Heart left ventricle (tissue), 16 donors: ENCODE measurements at regions not wholly inside any gene's neighbourhood (a gene's known extent, or its start where the extent isn't known, plus 50 kb on each side); places are given as distances from the start of the nearest gene placed in this dataset.

ENCODE experiments used
- ATAC-seq, 4 donors: fragments of 200-7000 bp; cut with Tn5 transposase; one replicate each; pipeline ENCODE4 v1.9.1; 2020 to 2022; ENCODE audit warnings: moderate library complexity in 4 of 4, mild to moderate bottlenecking in 3 of 4, moderate number of reproducible peaks in 1 of 4
- DNase-seq, 5 donors: peaks; one replicate each; pipeline ENCODE4 v3.0.0-alpha.2; 2020
- H3K27ac ChIP-seq, 12 donors: fragments of 200-600 bp; sonication (generic) in 4 of 12; one replicate each; pipeline versions ENCODE4 v1.5.0 to v1.8.0; 2016 to 2022; ENCODE audit warnings: mild to moderate bottlenecking in 2 of 12
- H3K27me3 ChIP-seq, 9 donors: fragments of 200-600 bp; sonication (generic) in 2 of 9; one replicate each; pipeline versions ENCODE4 v1.5.1 to v1.8.0; 2016 to 2022; ENCODE audit warnings: mild to moderate bottlenecking in 3 of 9
- H3K36me3 ChIP-seq, 9 donors: fragments of 200-600 bp; sonication (generic) in 2 of 9; one replicate each; pipeline versions ENCODE4 v1.5.0 to v1.8.0; 2018 to 2022; ENCODE audit warnings: mild to moderate bottlenecking in 2 of 9
- H3K4me1 ChIP-seq, 12 donors: fragments of 200-600 bp; sonication (generic) in 4 of 12; one replicate each; pipeline versions ENCODE4 v1.5.0 to v1.8.0; 2016 to 2022; ENCODE audit warnings: mild to moderate bottlenecking in 3 of 12
- H3K4me3 ChIP-seq, 12 donors: fragments of 200-600 bp; sonication (generic) in 4 of 12; one replicate each; pipeline versions ENCODE4 v1.5.0 to v1.8.0; 2017 to 2022; ENCODE audit warnings: mild to moderate bottlenecking in 9 of 12, moderate library complexity in 4 of 12
- H3K9me3 ChIP-seq, 12 donors: fragments of 200-600 bp; sonication (generic) in 4 of 12; one replicate each; pipeline versions ENCODE4 v1.5.0 to v1.8.0; 2016 to 2022; ENCODE audit warnings: mild to moderate bottlenecking in 1 of 12
- POLR2A ChIP-seq, 2 donors: fragments of 450-650 bp; IDR thresholded peaks; one replicate each; pipeline ENCODE4 v1.6.1; 2017; ENCODE audit warnings: antibody characterized with exemption in 2 of 2, mild to moderate bottlenecking in 2 of 2, moderate library complexity in 2 of 2
- WGBS, 4 donors: extraction: QIAGEN DNeasy Blood & Tissue Kit in 2 of 4; methylation state at CpG; one replicate each; pipeline versions ENCODE4 v1.1.5 to v1.1.7; 2013 to 2018; 5-methylcytosine and 5-hydroxymethylcytosine counted together
- intact Hi-C, 10 donors: fragments of 100-400 bp; cut with DNase I; formaldehyde crosslinking; loops; one replicate each; pipeline versions ENCODE4 v1.11.1 to v1.14.2; 2022
- TF ChIP-seq, protein P1 (sequence below), 12 donors: fragments of 200-600 bp; sonication (generic) in 4 of 12; IDR thresholded peaks; one replicate each; pipeline versions ENCODE4 v1.5.0 to v1.8.0; 2018 to 2022; ENCODE audit warnings: antibody characterized with exemption in 12 of 12, mild to moderate bottlenecking in 5 of 12
- donor health status: ischemic (EF 13 %, LVEDD 7.1; RV severe dilation, severe dysfunction).
- donor health status: healthy with polysubstance abuse.
- donor health status: DM: no; HTN: yes; CAD: no.
- donor health status: DM: no; HTN: no; CAD: no.
- donor health status: ischemic (EF 25% LVEDD 6.9; RV normal size, moderate dysfunction).
- donor health status: ischemic (EF 25% LVEDD 5.7; RV mildly dilated, moderate dysfunction).
- donor health status: healthy.
- donor health status: DM: yes; HTN: yes; CAD: no.
- donor health status: ischemic (EF 35%, LVEDD 5.7; RV mildly dilated, moderate dysfunction).
- donor health status: nonischemic (EF 11% LVEDD 7.7; RV severe dilation, severe dysfunction).
- donor health status: DM: yes; HTN: yes; CAD: no.
- donor health status: PGD.
- donor health status: ischemic (EF 29% LVEDD 5.4; RV normal size, mild dysfunction).
- donor health status: nonischemic (EF 23%, LVEDD 6.1; RV moderate dilation, normal function).

DNA sequence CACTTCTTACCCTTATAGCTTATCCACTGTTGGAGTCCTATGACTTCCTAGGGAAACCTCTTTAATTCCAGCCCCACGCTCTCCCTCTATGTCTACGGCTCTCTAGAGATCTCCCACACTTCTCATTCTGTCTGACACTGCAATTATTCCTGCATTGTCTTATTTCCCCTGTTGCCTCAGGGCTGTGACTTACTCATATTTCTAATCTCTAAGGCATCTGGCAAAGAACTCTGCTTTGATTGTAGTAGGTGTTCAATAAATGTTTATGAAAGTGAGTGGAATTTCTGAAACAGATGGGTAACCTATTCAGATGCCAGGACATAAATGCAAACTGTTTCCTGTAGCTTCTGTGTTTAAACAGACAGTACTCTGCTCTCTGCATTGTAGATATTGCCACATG lies 102.4 kb upstream of the SERTM1 start:
- Histone ChIP-seq H3K27ac (no peak overlapping the region), H3K36me3 (no peaks in the 10 kb centered on the region), H3K4me3 (no peak overlapping the region), H3K9me3 (peaks cover 0 to 10% (median 0%) of the 10 kb centered on the region in 12 donors), H3K4me1 (no peaks in the 10 kb centered on the region), H3K27me3 (no peaks in the 10 kb centered on the region)
- TF ChIP-seq POLR2A (IDR thresholded peaks at IDR 0.05) = no peak
- TF ChIP-seq, protein P1, sequence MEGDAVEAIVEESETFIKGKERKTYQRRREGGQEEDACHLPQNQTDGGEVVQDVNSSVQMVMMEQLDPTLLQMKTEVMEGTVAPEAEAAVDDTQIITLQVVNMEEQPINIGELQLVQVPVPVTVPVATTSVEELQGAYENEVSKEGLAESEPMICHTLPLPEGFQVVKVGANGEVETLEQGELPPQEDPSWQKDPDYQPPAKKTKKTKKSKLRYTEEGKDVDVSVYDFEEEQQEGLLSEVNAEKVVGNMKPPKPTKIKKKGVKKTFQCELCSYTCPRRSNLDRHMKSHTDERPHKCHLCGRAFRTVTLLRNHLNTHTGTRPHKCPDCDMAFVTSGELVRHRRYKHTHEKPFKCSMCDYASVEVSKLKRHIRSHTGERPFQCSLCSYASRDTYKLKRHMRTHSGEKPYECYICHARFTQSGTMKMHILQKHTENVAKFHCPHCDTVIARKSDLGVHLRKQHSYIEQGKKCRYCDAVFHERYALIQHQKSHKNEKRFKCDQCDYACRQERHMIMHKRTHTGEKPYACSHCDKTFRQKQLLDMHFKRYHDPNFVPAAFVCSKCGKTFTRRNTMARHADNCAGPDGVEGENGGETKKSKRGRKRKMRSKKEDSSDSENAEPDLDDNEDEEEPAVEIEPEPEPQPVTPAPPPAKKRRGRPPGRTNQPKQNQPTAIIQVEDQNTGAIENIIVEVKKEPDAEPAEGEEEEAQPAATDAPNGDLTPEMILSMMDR (IDR thresholded peaks at IDR 0.05) = no peak
- DNase-seq = no peak
- 48 to 69% (median 67%) methylated on average over 2 of the region's 2 CpGs for WGBS, 4 donors
- ATAC-seq = no peak
- intact Hi-C loops = no loop called here

DNA sequence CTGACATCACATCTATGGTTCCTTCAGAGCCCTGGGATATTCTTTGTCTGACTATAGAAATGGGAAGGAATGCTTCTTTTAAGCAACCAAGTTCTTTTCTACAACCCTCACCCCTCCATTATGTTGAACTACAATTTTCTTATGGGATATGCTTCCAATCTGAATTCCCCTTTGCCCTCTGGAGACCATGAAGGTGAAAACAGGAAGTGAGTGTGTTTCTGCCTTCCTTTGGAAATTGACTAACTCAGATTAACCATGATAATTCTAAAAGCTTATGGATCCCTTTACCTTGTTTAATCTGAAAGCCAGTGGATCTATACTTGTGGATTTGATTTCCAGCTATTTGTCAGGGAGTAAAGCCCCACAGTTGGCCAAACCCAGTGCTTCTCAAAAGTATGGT lies 90.8 kb upstream of the SERTM1 start:
- no peak for TF ChIP-seq POLR2A (IDR thresholded peaks at IDR 0.05)
- TF ChIP-seq, protein P1 (IDR thresholded peaks at IDR 0.05) = no peak
- Histone ChIP-seq H3K36me3 (no peaks in the 10 kb centered on the region), H3K9me3 (peaks cover 0 to 4% (median 0%) of the 10 kb centered on the region in 12 donors), H3K27ac (no peak overlapping the region), H3K27me3 (no peaks in the 10 kb centered on the region), H3K4me1 (no peaks in the 10 kb centered on the region), H3K4me3 (no peak overlapping the region)
- no peak for ATAC-seq
- intact Hi-C loops = no loop called here
- DNase-seq = no peak

DNA sequence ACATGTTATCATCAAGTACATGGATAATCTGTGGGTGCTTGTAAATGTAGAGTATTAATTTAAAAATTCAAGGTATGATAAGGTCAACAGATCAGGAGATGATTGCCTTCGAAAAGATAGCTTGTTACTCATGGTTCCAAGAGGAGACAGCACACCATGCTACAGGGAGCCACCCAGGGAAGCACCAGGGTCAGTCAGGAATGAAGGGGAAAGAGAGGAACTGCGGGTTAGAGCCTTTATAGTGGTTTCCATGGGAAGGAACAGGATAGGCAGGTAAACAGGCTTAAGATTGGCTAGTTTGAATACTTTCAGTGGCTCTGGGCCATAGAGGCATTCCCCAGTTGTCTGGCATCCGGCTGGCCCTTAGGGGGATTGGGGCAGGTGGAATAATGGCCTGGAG lies 74.2 kb upstream of the SERTM1 start:
- intact Hi-C loops = no loop called here
- DNase-seq (no peak), ATAC-seq (no peak)
- TF ChIP-seq, protein P1 (IDR thresholded peaks at IDR 0.05) = no peak
- no peak for TF ChIP-seq POLR2A (IDR thresholded peaks at IDR 0.05)
- no peaks in the 10 kb centered on the region for H3K36me3 ChIP-seq
- no peaks in the 10 kb centered on the region for H3K27me3 ChIP-seq
- H3K9me3 ChIP-seq = peaks cover 0 to 8% (median 0%) of the 10 kb centered on the region in 12 donors
- no peak overlapping the region for H3K27ac ChIP-seq
- H3K4me1 ChIP-seq = no peaks in the 10 kb centered on the region
- WGBS, 4 donors = 68 to 84% (median 79%) methylated on average over 3 of the region's 3 CpGs
- no peak overlapping the region for H3K4me3 ChIP-seq

DNA sequence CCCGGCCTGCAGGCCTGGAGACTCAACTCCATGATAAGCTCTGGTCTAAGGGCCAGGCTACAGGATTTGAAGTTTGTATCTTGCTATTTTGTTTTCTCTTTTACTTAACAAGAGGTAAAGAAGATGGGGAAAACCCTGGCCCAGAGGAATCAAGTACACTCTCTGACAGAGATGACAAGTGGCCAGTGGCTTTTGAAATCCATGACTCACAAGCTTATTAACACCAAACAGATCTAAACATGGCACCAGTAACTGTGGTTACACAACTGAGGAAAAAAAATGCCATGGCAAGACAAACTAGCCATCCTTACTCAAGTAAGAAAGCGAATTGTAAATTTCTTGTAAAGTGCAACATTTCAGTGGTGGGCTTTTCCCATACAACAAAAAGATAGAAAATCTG lies 72.6 kb upstream of the SERTM1 start:
- DNase-seq (no peak), ATAC-seq (no peak)
- Histone ChIP-seq H3K9me3 (peaks cover 0 to 4% (median 0%) of the 10 kb centered on the region in 12 donors), H3K27me3 (no peaks in the 10 kb centered on the region), H3K4me1 (no peaks in the 10 kb centered on the region), H3K36me3 (no peaks in the 10 kb centered on the region), H3K27ac (no peak overlapping the region), H3K4me3 (no peak overlapping the region)
- intact Hi-C loops = no loop called here
- TF ChIP-seq, protein P1 (IDR thresholded peaks at IDR 0.05) = no peak
- TF ChIP-seq POLR2A (IDR thresholded peaks at IDR 0.05) = no peak
- WGBS, 4 donors = 72 to 83% (median 77%) methylated on average over 2 of the region's 2 CpGs
